GM12872 (cell line): ENCODE measurements at regions not wholly inside any gene's neighbourhood (a gene's known extent, or its start where the extent isn't known, plus 50 kb on each side); places are given as distances from the start of the nearest gene placed in this dataset.

Experiments
- CTCF ChIP-seq: IDR thresholded peaks from 3 replicates; pipeline ENCODE4 v1.5.1; 2011; ENCODE audit warnings: low read depth, mild to moderate bottlenecking, low read length, moderate library complexity; ENCODE audit not compliant: insufficient read depth

- no peak for TF ChIP-seq CTCF
Observed at GRCh38 chr4:124594945-124595344, 117.6 kb downstream of the ANKRD50 start.

GRCh38 chr4:124596816-124597215 is 115.7 kb downstream of the ANKRD50 start:
- TF ChIP-seq CTCF, result no peak

DNA sequence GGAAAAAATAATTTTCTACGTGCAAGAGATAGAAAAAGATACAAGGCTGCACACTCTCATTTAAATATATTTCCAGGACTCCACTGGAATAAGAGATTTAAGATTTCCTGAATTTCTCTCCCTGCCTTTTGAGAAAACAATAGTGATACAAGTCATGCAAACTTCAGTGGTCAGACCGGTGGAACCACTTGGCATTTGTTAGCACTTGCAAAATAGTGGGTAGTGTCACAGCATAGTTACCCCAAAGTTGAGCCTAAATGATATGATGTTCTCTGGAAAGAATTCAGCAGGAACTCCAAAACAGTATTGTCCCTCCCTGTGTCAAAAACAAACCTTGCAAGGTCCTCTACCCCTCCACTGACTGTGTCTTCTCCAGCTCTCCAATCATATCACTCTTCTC is 102.3 kb downstream of the ANKRD50 start:
- no peak for TF ChIP-seq CTCF
